ENCODE measurements at regions not wholly inside any gene's neighbourhood (a gene's known extent, or its start where the extent isn't known, plus 50 kb on each side); places are given as distances from the start of the nearest gene placed in this dataset.

- DNase-seq, result no peak
These were observed 268.4 kb downstream of the BCL11B start for GRCh38 chr14:99003646-99004045.

DNA sequence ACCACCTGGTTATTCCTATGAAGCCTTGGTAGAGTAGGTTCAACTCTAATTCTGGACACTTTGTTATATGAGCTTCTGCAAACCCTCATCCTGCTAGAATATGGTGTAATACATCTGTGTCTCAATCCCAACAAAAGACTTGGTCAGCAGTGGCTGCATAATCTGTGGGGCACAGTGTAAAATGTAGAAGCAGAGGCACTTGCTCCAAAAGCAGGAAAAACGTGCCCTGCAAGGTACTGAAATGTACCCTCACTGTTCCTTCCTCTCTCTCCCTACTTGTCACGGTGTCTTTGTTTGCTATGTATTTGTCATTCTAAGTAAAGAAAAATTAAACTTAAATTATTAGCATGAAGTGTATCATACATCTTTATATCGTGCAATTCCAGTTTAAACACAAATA lies 267.9 kb downstream of the BCL11B start:
- no peak for DNase-seq

DNA sequence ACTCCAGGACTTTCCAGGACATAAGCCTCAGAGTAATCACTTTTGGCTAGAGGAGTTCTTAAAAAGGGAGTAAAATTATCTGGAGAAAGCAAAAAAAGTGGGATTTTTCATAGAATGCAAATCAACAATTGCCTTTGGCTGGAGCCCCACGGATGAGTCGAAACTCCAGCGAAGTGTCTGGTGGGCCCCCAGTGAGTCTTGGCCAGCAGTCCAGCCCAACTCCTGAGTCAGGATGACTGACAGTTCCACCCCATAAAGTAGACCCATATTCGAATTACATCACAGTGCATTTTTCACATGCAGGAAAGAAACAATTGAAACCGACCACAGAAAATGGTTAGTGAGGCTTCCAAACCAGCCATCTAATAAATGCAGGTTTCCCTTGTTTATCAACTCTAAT lies 265.7 kb downstream of the BCL11B start:
- peak; percentile 65 for DNase-seq

GRCh38 chr14:99007795-99008194 lies 264.2 kb downstream of the BCL11B start:
- DNase-seq, result no peak

DNA sequence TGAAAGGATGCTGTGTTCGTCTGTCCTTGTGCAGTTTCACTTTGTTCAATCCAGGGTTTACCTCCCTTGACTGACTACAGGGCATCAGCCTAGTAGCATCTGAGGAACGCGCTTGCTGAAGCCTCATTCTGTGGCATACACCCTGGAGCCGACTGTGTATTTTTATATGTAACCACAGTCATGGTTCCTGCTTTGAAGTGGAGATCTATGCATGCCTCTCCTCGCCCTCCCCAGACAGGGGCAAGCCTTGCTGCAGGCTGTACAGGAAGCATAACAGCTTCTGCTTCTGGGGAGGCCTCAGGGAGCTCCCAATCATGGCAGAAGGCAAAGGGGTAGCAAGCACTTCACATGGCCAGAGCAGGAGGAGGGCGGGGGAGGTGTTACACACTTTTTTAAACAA lies 262.1 kb downstream of the BCL11B start:
- DNase-seq, result peak; percentile 5

- no peak for DNase-seq
These were observed 260.6 kb downstream of the BCL11B start for GRCh38 chr14:99011385-99011784.

DNA sequence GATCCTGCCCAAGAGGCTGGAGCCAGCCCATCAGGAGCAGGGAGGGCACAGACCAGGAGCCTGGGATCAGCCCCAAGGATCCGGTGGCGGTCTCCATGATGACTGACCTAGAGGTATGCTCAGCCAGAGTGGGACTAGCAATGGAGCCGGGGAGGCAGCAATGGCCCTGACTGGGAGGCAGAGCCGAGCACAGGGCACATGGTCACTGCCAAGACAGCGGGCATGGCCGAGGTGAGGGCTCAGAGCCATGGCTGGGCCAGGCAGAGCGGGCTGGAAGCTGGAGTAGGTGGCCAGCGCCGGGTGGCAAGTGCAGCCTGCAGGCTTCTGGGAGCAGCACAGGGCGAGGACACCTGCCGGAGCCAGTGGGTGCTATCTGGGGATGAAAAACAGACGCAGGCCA lies 259.3 kb downstream of the BCL11B start:
- DNase-seq, result no peak

- DNase-seq, result no peak
These were observed 256.2 kb downstream of the BCL11B start for GRCh38 chr14:99015833-99016232.

- no peak for DNase-seq
These were observed 248.6 kb downstream of the BCL11B start for GRCh38 chr14:99023371-99023770.

- no peak for DNase-seq
These were observed 247.1 kb downstream of the BCL11B start for GRCh38 chr14:99024926-99025325.

- DNase-seq, result no peak
These were observed 246.6 kb downstream of the BCL11B start for GRCh38 chr14:99025418-99025817.

DNA sequence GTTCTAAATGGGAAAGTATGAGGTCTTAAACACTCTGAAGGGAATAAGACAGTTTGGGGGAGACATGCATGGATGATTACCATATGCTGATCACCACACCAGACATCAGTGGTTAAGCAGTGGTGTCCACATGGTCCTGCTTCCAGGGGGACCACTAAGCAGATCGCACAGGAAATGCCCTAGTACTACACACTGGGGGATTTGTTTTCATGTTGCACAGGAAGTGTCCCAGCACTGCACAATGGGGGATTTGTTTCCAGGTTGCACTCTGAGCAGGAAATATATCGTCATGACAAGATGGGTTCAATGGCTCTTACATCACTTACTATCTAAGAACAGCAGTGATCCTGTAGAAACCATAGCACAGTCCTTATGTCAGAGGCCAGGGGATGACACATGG lies 245.5 kb downstream of the BCL11B start:
- peak; percentile 26 for DNase-seq

- DNase-seq, result no peak
These were observed 244.0 kb downstream of the BCL11B start for GRCh38 chr14:99028041-99028440.

DNA sequence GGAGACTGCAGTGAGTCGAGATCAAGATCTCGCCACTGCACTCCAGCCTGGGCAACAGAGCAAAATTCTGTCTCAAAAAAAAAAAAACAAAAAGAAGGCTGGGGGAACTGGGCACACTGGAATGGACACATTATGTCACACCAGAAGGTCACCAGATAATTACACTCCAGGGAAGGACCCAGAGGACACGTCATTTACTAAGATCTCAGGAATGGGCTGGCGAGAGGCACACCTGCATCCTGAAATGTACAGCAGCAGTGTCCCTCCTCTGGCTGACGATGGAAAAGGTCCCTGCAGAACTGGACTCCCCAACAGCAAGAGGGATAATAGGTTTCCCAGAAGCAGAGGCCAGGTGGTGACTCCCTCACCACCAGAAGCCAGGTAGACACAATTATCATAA lies 243.5 kb downstream of the BCL11B start:
- no peak for DNase-seq

DNA sequence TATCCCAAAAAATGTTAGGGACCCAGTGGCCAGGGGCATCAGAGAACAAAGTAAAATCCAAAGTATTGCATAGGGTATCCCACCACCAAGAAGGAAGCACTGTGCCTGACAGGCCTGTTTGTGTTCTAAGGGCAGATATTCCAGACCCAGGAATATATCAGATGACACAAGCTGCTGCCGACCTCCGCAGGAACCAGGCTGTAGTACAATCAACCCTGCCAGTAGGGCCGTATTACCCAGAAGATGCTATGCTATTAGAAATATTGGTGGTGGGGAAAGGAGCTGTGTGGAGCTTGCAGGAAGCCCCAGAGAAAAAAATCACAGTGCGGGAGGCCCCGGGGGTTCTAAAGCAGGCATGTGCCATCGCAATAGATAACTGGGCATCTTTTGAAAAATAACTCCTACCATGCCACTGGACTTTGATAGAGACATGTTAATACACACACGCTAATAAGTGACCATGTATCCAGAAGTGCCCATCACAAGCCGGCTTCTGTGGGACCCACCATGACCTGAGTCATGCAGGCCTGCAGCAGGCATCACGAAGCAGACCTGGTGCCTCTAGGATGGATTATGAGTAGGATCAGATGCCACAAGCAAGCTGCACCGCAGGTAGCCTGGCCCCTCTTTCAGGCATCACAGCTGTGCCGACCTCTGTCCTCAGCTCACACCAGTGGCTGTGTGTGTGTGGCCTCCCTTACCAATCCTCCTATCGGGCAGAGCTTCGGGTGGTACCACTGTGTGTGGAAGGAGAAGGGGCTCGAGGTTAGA lies 242.7 kb downstream of the BCL11B start:
- DNase-seq, result no peak

DNA sequence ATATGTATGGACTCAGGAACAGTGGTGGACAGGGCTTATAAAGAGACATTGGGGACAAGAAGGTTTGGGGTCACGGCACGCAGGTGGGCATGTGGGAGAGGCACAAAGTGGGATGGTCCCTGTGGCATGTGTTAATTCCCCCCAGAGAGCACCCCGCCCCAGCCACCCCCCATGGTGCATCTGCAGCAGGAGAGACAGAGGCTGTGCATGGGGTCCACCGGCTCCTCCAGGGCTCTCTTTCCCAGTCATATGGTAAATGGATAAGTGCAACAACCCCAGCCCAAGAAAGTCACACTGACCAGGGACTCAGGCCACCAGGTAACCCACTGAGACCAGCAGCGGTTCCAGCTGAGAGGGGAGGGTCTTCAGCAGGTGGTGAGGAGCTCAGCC lies 242.1 kb downstream of the BCL11B start:
- no peak for DNase-seq

DNA sequence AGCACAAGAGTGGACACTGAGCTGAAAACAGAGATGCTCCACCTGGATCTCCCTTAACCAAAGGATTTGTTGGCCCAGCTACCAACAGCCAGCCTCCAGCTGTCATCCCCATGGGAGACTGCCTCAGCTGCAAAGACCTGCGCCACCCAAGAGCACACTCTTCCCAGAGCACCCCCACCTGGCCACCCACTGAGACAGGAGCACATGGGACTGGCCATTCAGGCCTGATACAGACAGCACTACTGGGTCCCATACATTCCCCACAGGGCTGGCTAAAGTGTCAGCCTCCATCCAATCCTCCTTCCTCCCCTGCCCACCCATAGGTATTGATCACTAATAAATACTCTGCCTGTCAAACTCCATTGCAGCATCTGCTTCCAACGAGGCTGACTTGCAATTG lies 241.5 kb downstream of the BCL11B start:
- DNase-seq, result no peak

- no peak for DNase-seq
These were observed 239.2 kb downstream of the BCL11B start for GRCh38 chr14:99032759-99033158.

DNA sequence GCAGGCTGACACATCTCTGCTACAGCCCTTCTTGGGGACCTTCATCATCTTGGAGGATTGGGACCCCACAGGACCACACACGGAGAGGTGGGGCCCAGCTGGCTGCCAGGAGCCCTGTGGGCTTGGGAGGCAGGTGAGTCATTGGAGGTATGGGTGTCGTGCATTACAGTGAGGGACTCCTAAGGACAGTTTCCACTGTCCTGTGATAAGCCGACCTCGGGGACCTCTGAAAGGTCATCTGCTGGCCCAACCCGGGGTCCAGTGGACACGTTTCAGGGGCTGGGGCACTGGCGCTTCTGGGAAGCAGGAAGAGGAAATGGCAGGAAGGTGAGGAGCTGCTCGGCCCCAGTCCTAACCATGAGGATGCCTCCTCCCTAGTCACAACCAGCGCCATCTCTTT lies 238.0 kb downstream of the BCL11B start:
- DNase-seq, result no peak

GRCh38 chr14:99034711-99035171 lies 237.3 kb downstream of the BCL11B start:
- no peak for DNase-seq

- peak; percentile 74 for DNase-seq
These were observed 236.7 kb downstream of the BCL11B start for GRCh38 chr14:99035268-99035667.

GRCh38 chr14:99035712-99036610 lies 236.0 kb downstream of the BCL11B start:
- peak; percentile 98 for DNase-seq

DNA sequence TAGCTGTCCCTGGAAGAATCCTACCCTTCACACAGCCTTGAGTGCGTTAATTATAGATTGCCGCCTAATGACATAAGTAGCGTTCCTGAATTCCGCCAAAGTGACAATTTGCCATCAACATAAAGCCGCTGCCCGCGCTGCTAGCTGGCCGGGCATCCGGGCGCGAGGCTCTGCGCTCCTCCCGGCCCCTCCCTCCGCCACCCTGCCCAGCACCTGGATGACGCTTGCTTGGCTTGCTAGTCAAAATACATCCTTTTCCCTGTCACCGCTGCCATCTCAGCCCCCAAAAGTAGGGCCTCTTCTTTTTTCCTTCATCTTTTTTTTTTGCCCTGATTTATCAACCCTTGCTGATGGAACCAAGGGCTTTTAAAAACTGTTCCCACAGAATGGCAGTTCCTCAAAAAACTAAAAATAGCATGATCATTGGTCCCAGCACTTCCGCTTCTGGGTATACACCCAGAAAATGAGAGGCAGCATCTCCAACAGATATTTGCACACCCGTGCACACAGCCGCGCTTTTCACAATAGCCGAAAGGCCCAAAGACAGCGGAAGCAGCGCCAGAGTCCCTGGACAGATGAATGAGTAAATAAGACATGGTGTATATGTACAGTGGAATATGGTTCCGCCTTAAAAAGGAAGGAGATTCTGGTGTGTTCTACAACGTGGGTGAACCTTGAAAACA lies 235.2 kb downstream of the BCL11B start:
- no peak for DNase-seq

Measured in fibroblast of upper back skin (primary cell).